NT2/D1 (cell line): ENCODE measurements at regions not wholly inside any gene's neighbourhood (a gene's known extent, or its start where the extent isn't known, plus 50 kb on each side); places are given as distances from the start of the nearest gene placed in this dataset.
"Not testable (repeated sequence)": the region's sequence is repeated elsewhere in the genome, so short reads cannot be mapped to it uniquely, and the experiment has no call there.

Experiments used
- DNase-seq: peaks from one replicate; pipeline ENCODE4 v3.0.0-alpha.2; 2011; ENCODE audit warnings: low read depth, low spot score
- H3K27me3 ChIP-seq: 2 replicates; pipeline ENCODE4 v1.6.0; 2011; ENCODE audit warnings: mild to moderate bottlenecking; ENCODE audit not compliant: insufficient read length, insufficient read depth
- H3K36me3 ChIP-seq: 2 replicates; pipeline ENCODE4 v1.6.1; 2011; ENCODE audit warnings: mild to moderate bottlenecking, low read length, mixed read lengths; ENCODE audit not compliant: insufficient read depth, insufficient read length
- H3K4me1 ChIP-seq: 2 replicates; pipeline ENCODE4 v1.5.1; 2011; ENCODE audit not compliant: insufficient read depth, insufficient read length
- H3K4me3 ChIP-seq: 2 replicates; pipeline ENCODE4 v1.5.1; 2011; ENCODE audit warnings: low read depth; ENCODE audit not compliant: insufficient read length
- H3K9ac ChIP-seq: 2 replicates; pipeline ENCODE4 v1.6.0; 2011; ENCODE audit warnings: low read depth; ENCODE audit not compliant: insufficient read length
- H3K9me3 ChIP-seq: 2 replicates; pipeline ENCODE4 v1.5.1; 2011; ENCODE audit warnings: mild to moderate bottlenecking, low read length; ENCODE audit not compliant: insufficient read depth
- SUZ12 ChIP-seq: IDR thresholded peaks from 2 replicates; pipeline ENCODE4 v1.6.1; 2011; ENCODE audit not compliant: insufficient read length, insufficient read depth; ENCODE audit errors: extremely low read depth
- YY1 ChIP-seq: IDR thresholded peaks from 2 replicates; pipeline ENCODE4 v1.6.1; 2011; ENCODE audit not compliant: insufficient read length, insufficient read depth
- ZNF274 ChIP-seq: IDR thresholded peaks from 2 replicates; pipeline ENCODE4 v1.6.1; 2011; ENCODE audit warnings: mild to moderate bottlenecking, low read depth, low read length

GRCh38 chr5:67723873-67724272 is 491.7 kb upstream of the PIK3R1 start:
- Histone ChIP-seq H3K9ac (no peak overlapping the region), H3K36me3 (no peaks in the 10 kb centered on the region), H3K27me3 (no peaks in the 10 kb centered on the region), H3K9me3 (no peaks in the 10 kb centered on the region), H3K4me3 (no peak overlapping the region), H3K4me1 (no peaks in the 10 kb centered on the region)
- no peak for DNase-seq
- TF ChIP-seq SUZ12: no peak

GRCh38 chr5:67722582-67722981 is 493.0 kb upstream of the PIK3R1 start:
- H3K9me3 ChIP-seq, H3K36me3 ChIP-seq, H3K4me3 ChIP-seq, H3K27me3 ChIP-seq, H3K9ac ChIP-seq, H3K4me1 ChIP-seq, DNase-seq: not testable (repeated sequence)

- Histone ChIP-seq H3K36me3 (no peaks in the 10 kb centered on the region), H3K9ac (no peak overlapping the region), H3K4me3 (no peak overlapping the region), H3K27me3 (no peaks in the 10 kb centered on the region), H3K4me1 (no peaks in the 10 kb centered on the region), H3K9me3 (no peaks in the 10 kb centered on the region)
- DNase-seq: no peak
- TF ChIP-seq YY1 (no peak), ZNF274 (no peak)
Measured at GRCh38 chr5:67720162-67720772, 495.3 kb upstream of the PIK3R1 start.

- Histone ChIP-seq H3K9ac (no peak overlapping the region), H3K9me3 (peaks cover 9% of the 10 kb centered on the region; the same call in 1 of the 2 replicates), H3K4me3 (no peak overlapping the region), H3K36me3 (no peaks in the 10 kb centered on the region), H3K4me1 (no peaks in the 10 kb centered on the region), H3K27me3 (no peaks in the 10 kb centered on the region)
- no peak for DNase-seq
- TF ChIP-seq ZNF274 (no peak), SUZ12 (no peak), YY1 (no peak)
Measured at GRCh38 chr5:67702008-67702407, 505.4 kb upstream of the CD180 start.

- no peaks in the 10 kb centered on the region for H3K27me3 ChIP-seq
- H3K4me3 ChIP-seq: no peak overlapping the region
- H3K36me3 ChIP-seq: no peaks in the 10 kb centered on the region
- no peak for DNase-seq
- H3K4me1 ChIP-seq: no peaks in the 10 kb centered on the region
- TF ChIP-seq ZNF274 (no peak), YY1 (no peak), SUZ12 (no peak)
- peaks cover 9% of the 10 kb centered on the region; the same call in 1 of the 2 replicates for H3K9me3 ChIP-seq
- H3K9ac ChIP-seq: no peak overlapping the region
Measured at GRCh38 chr5:67699560-67699959, 503.0 kb upstream of the CD180 start.

GRCh38 chr5:67696446-67696845 is 499.8 kb upstream of the CD180 start:
- H3K36me3 ChIP-seq: no peaks in the 10 kb centered on the region
- H3K4me3 ChIP-seq: no peak overlapping the region
- no peak for DNase-seq
- no peaks in the 10 kb centered on the region for H3K27me3 ChIP-seq
- TF ChIP-seq SUZ12: no peak
- no peak for TF ChIP-seq ZNF274
- TF ChIP-seq YY1: no peak
- H3K9me3 ChIP-seq: no peaks in the 10 kb centered on the region
- no peak overlapping the region for H3K9ac ChIP-seq
- no peaks in the 10 kb centered on the region for H3K4me1 ChIP-seq

- H3K4me1 ChIP-seq: no peaks in the 10 kb centered on the region
- no peaks in the 10 kb centered on the region for H3K9me3 ChIP-seq
- no peak for TF ChIP-seq SUZ12
- no peak for TF ChIP-seq ZNF274
- no peak for TF ChIP-seq YY1
- no peak overlapping the region for H3K4me3 ChIP-seq
- H3K9ac ChIP-seq: no peak overlapping the region
- DNase-seq: no peak
- no peaks in the 10 kb centered on the region for H3K27me3 ChIP-seq
- no peaks in the 10 kb centered on the region for H3K36me3 ChIP-seq
Measured at GRCh38 chr5:67695369-67695768, 498.8 kb upstream of the CD180 start.

- H3K9ac ChIP-seq: no peak overlapping the region
- no peak for DNase-seq
- no peaks in the 10 kb centered on the region for H3K9me3 ChIP-seq
- no peaks in the 10 kb centered on the region for H3K4me1 ChIP-seq
- H3K27me3 ChIP-seq: no peaks in the 10 kb centered on the region
- TF ChIP-seq SUZ12: no peak
- TF ChIP-seq ZNF274: no peak
- H3K4me3 ChIP-seq: no peak overlapping the region
- H3K36me3 ChIP-seq: no peaks in the 10 kb centered on the region
Measured at GRCh38 chr5:67694810-67695191, 498.2 kb upstream of the CD180 start.
